GM18508 (cell line): ENCODE measurements at regions not wholly inside any gene's neighbourhood (a gene's known extent, or its start where the extent isn't known, plus 50 kb on each side); places are given as distances from the start of the nearest gene placed in this dataset.

Source experiments
- ATAC-seq: cut with Tn5 transposase; IDR thresholded peaks from one replicate; pipeline ENCODE4 v1.9.1; 2021; ENCODE audit warnings: moderate number of reproducible peaks; ENCODE audit not compliant: insufficient read depth, unreplicated experiment

DNA sequence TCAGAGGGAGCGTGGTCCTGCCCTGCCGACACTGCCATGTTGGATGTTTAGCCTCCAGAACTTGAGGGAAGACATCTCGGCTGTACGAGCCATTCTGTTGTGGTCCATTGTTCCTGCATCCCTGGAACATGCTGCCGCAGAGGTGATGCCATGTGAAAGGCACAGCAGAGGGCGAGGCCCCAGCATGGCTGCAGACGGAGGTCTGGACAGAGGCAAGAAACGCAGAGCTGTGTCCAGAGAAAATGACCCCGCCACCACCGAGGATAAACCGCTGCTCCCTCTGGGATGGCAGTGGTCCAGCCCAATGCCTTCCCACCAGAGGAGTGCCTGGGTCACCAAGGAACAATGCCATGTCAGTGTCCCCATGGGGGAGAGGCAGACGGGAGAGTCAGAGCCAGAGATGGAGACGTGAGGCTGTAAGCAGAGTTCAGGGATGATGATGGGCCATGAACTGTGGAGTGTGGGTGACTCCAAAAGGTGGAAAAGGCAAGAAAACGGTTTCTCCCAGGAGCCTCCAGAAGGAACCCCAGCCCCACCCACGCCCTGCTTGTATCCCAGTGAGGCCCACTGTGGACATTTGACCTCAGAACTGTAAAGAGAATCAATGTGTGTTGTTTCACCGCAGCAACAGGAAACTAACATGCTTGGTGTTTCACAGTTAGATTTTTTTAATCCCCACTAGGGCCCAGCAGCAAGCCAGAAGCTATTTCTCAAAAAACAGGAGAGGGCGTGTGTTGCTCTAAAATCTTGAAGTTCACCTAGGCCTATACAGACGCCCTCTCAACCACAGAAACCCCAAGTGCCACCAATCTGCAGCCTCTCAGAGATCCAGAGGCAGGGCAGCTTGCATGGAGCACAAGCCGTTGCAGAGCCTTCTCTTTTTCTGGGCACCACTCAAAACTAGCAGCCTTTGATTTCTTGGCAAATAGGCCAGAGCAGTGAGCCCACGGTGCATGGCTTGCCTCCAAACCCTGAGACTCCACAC, 1422.9 kb downstream of the TBC1D22A start:
- ATAC-seq, result no peak

DNA sequence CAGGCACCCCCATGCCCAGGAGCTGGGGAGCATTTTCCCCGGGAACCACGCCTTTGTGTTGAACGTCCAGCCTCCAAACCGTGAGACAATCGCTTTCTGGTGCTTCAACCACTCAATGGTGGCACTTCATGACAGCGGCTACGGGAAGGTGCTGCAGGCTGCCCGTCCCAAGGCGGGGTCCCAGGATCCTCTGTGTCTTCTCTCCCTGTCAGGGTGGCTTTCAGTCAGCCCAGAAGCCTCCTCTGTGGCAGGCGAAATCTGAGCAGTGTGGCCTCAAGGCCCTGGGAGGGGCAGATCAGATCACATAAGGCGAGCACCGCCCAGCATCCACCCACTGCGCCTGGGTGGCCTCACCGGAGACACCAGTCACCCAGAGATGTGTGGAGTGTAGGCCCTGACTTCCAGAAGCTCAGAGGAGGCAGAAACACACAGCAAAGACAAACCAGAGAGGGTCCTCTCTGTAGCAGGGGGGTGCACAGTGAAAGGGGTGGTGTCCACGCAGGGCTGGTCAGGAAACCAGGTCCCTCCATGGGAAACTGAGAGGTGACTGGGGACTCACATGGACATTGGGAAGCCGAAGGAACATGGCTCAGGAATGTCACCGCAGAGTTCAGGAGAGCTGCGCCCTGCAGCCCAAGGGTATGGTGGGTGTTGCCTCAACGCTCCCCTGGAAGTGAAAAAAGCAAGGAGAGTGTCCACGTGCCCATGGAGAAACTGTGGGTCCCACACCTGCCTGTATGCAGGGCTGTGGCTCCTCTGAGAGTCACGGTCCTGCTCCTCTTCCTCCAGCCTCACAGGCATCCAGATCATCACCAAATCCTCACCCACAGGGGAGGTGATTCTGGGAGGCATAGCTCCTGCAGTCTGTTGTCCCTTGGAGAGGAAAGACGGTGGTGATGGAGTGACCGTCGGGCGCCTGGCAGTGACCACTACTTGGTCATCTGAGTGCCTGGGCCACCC, 1420.7 kb downstream of the TBC1D22A start:
- no peak for ATAC-seq

DNA sequence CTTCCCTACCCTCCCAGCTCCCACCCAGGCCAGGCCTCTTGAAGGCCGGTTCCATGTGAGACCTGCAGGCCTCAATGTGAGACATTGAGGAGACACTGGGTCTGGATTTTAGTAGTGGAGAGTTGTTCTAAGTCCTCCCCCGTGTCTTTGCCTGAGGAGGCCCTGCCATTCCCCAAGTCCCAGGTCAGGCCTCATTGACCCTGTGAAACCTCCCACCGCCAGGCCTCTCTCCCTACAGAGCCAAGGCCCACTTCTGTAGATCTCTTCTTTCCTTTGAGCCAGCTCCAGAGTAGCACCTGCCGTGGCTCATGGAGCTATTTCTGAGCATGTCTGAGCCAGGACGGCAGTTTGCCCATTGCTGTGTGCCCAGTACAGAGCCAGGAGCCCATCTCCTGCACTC, 1419.6 kb downstream of the TBC1D22A start:
- no peak for ATAC-seq

DNA sequence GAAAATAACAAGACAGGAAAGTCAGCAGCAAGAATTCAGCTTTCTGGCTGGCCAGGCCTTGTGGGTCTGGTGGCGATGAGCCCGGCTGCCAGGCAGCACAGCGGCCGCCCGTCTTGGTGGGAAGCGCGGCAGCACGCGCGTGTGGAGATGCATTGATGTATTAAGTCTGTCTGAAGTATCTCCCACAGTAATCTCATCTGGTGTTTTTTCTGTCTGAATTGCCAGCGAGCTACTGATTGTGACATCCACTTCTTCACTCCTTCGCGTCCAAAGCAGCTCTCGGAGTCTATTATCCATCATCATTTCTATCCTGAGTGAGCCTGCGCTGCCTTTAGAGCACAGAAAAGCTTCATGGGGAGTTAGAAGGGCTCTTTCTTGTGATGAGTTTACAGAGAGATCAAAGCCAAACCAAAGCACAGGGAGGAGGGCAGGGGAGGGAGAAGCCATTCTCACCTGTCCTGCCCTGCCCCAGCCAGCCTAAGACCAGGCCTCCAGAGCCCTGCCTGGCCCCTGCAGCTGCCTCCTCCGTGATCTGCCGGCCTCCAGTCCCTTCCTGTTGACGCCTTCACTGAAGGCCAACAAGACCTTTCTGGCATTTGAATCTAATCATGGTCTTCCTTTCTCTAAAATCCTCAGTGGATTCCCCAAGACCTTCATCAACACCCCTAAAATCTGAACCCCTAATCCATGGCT, 1419.0 kb downstream of the TBC1D22A start:
- no peak for ATAC-seq

DNA sequence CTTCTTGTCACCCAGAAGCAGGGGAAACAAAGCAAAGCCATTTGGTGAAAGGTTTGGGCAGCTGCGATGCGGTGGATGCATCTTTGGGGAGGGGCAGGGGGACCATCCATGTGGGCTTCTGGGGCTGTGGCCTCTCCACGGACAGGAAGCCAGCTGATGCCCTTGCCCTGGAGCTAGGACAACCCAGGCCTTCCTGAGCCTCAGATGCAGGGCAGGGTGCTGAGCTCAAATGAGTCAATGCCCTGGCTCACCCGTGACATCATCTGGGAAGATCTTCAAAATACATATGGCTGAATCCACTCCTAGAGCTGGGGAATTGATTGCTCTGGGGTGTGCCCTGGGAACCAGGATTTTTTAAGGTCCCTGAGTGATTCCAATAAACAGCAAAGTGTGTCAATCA, 1418.2 kb downstream of the TBC1D22A start:
- ATAC-seq, result no peak

DNA sequence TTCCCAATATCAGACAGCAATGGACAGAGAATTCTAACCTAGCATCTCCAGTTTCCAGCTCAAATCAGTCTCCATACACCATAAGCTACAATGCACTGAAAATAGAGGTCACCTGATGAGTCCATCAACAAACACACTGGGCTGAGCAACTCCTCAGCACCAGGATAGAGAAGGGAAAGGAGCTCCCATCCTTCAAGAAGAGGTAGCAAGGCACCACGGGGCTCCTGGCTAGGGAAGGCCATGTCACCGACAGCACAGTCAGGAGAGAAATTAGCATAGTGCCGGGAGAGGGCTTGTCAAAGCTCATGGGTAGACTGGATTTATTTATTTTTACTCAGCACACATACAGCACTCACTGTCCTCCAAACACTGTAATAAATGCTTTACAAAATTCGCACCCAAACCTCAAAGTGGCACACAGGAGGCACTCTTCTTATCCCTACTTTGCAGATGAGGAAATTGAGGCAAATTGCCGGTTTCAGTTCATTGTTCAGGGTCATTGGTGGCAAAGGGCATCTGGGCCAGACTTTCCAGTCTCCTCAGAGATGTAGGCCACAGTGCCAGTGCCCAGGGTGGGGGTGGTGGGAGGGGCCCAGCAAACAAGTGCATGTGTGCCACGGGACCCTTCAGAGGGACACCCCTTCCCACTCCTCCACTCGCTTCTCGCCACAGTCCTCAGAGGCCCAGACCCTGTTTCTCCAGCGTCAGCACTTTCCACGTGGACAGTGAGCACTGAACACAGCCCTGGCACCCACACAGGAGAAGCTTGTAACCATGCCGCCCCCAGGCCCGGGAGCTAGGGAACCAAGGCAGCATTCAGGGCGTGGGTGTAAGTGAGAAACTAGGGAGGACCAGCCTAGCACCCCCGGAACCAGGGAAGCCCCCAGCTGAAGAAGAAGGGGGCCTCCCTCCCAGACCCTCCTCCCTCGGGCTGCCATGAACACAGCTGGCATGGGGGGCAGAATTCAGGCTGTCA, 1417.4 kb downstream of the TBC1D22A start:
- no peak for ATAC-seq

DNA sequence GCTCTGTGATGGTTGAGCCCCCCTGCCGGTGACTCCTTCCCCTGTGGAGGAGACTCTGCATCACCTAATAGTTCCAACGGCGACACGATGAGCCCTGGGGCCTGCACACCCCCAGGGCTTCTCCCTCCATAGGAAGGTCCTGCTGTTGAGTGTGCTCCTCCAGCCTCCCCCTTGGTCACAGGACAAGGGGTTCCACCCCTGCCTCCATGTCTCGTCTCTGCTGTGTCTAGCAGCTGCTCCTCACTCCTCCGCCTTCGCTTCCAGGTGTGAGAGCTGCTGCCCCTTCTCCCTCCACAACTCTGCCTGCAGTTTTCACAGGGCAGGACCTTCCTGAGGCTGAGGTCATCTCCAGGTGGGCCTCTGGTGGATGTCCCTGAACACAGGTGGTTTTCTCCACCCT, 1416.1 kb downstream of the TBC1D22A start:
- no peak for ATAC-seq

DNA sequence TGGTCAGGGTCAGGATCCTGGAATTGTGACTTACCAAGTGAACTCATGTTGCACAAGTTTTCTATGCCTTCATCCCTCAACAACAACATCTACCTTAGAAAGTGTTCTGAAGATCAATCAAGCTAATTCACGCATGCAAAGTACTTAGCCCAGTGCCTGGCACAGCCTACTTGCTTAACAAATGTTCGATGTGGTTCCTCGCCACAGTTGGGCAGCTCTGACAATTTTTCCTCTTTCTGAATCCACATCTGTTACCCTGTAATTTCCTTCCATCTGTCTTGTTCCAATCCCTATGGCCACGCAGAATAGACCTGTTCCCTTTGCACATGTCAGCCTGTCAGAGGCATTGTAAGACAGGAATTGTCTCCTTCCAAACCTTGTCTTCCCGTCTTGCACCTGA, 1415.2 kb downstream of the TBC1D22A start:
- no peak for ATAC-seq

DNA sequence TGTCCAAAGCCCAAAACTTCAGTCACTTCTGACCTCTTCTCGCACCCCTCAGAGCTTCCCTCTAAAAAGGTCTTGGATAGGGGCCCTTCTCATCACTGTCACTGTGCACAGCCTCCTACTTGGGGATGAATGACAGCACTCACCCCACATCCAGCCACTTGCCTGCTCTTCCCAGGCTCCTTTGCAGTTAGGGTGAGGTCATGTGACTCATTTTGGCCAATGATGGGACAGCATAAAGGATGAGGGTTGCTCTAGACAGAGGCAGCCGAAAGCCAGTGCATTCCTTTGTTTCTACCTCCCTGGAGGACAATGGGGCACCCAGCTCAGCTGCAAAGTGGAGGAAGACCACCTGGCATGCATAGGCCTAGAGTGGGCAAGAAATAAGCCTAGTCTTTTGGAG, 1413.3 kb downstream of the TBC1D22A start:
- ATAC-seq, result no peak

- ATAC-seq, result no peak
These were observed 1411.3 kb downstream of the TBC1D22A start for GRCh38 chr22:48173773-48174160.

DNA sequence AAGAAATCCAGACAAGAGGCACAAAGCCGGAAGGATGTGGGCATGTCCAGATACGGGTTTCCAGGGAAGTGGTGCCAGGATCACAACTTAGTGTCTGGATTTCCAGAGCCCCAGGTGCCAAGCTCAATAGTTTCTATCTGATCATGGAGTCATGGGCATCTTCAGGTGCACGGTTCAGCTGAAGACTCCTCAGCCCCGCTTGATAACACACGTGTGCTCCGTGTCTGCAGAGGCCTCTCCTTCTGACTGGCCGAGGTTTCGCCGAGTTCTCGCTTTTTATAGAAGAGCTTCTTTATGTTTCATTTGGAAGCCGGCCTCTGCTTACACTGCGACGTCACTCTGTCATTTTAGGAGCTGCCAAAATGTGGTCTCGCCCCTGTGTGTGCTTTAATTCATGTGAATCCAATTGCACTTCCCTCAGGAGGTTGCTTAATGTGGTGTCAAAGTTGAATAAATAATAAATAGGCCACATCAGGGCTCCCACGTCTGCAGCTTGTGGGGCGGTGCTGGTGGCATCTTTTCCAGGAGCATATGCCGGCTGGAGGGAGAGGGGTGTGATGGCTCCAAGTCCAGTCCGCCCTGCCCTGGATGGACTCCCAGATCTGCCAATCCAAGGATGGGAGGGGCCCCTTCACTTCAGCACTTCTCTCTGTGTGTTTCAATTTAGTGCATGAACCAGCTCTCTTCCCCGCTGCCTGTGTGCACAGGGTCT, 1410.8 kb downstream of the TBC1D22A start:
- no peak for ATAC-seq

- ATAC-seq, result no peak
These were observed 1408.8 kb downstream of the TBC1D22A start for GRCh38 chr22:48171271-48171691.

GRCh38 chr22:48169227-48169626, 1406.8 kb downstream of the TBC1D22A start:
- no peak for ATAC-seq

GRCh38 chr22:48167238-48167637, 1404.8 kb downstream of the TBC1D22A start:
- ATAC-seq, result no peak

GRCh38 chr22:48161298-48161697, 1398.8 kb downstream of the TBC1D22A start:
- no peak for ATAC-seq

DNA sequence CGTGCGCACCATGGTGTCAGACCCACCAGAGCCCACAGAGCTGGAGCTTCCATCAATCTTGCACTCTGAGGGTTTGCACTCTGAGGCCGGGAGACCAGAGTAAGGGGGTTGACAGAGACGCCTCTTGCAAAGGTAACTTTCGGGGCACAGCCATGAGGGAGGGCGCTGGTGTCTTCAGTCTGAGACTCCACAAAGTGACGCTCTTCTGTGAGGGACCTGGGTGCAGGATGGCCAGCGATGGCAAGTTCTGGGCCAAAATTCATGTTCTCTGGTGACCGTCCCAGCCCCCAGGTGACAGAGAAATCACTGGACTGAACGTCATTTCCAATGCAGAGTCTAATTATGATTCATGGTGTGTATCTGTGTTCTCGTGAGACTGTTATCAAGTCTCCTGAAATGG, 1395.2 kb downstream of the TBC1D22A start:
- ATAC-seq, result no peak

- ATAC-seq, result no peak
These were observed 1394.3 kb downstream of the TBC1D22A start for GRCh38 chr22:48156603-48157355.

DNA sequence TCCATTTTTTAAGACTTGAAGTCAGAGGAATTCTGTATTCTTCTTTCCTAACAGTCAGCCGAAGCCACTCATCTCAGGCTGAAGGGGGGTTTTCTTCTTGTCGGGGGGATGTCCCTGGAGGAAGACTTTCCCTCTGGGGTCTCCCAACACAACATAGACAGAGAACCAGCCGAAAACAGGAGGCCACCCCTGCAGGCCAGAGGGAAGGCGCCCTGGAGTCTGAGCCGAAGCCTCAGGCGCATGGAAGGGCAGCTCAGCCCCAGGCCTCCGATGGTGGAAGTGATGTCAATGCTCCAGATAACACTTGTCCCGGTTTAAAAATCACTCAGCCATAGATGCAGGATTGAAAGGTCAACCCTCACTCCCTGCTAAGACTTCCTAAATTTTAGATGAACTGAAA, 1393.0 kb downstream of the TBC1D22A start:
- ATAC-seq, result no peak
